DMS79 (cell line): ENCODE measurements at regions not wholly inside any gene's neighbourhood (a gene's known extent, or its start where the extent isn't known, plus 50 kb on each side); places are given as distances from the start of the nearest gene placed in this dataset.
A peak's percentile ranks its signal among the peaks of the same experiment; 100 is the strongest.

Source experiments
- DNase-seq: peaks from one replicate; lab custom pipeline; 2025; lab: John Stamatoyannopoulos, UW

GRCh38 chr12:45587877-45588533, 141.5 kb upstream of the ARID2 start:
- no peak for DNase-seq

- DNase-seq: no peak
These were observed 138.9 kb upstream of the ARID2 start for GRCh38 chr12:45590646-45591045.

GRCh38 chr12:45591635-45592034, 137.9 kb upstream of the ARID2 start:
- no peak for DNase-seq

GRCh38 chr12:45596366-45596765, 133.1 kb upstream of the ARID2 start:
- no peak for DNase-seq

GRCh38 chr12:45598336-45598735, 131.2 kb upstream of the ARID2 start:
- no peak for DNase-seq

GRCh38 chr12:45598761-45599160, 130.7 kb upstream of the ARID2 start:
- DNase-seq: no peak

- DNase-seq: no peak
These were observed 130.3 kb upstream of the ARID2 start for GRCh38 chr12:45599196-45599595.

GRCh38 chr12:45601390-45601789, 128.1 kb upstream of the ARID2 start:
- no peak for DNase-seq

GRCh38 chr12:45601888-45602287, 127.6 kb upstream of the ARID2 start:
- DNase-seq: no peak

GRCh38 chr12:45605624-45606023, 123.9 kb upstream of the ARID2 start:
- DNase-seq: no peak

- DNase-seq: no peak
These were observed 118.4 kb upstream of the ARID2 start for GRCh38 chr12:45611061-45611460.

GRCh38 chr12:45611495-45611894, 118.0 kb upstream of the ARID2 start:
- DNase-seq: no peak

- no peak for DNase-seq
These were observed 117.3 kb upstream of the ARID2 start for GRCh38 chr12:45612044-45612794.

GRCh38 chr12:45613296-45613695, 116.2 kb upstream of the ARID2 start:
- no peak for DNase-seq

- DNase-seq: no peak
These were observed 115.7 kb upstream of the ARID2 start for GRCh38 chr12:45613855-45614254.

GRCh38 chr12:45615268-45615667, 114.2 kb upstream of the ARID2 start:
- peak; percentile 68 for DNase-seq

- no peak for DNase-seq
These were observed 109.8 kb upstream of the ARID2 start for GRCh38 chr12:45619736-45620135.

GRCh38 chr12:45621703-45622102, 107.8 kb upstream of the ARID2 start:
- no peak for DNase-seq

- DNase-seq: no peak
These were observed 107.1 kb upstream of the ARID2 start for GRCh38 chr12:45622210-45622937.

GRCh38 chr12:45623221-45623620, 106.3 kb upstream of the ARID2 start:
- DNase-seq: no peak

- DNase-seq: no peak
These were observed 105.6 kb upstream of the ARID2 start for GRCh38 chr12:45623940-45624339.

- no peak for DNase-seq
These were observed 102.5 kb upstream of the ARID2 start for GRCh38 chr12:45626965-45627364.
